ENCODE measurements at regions not wholly inside any gene's neighbourhood (a gene's known extent, or its start where the extent isn't known, plus 50 kb on each side); places are given as distances from the start of the nearest gene placed in this dataset.

GRCh38 chr4:66443008-66443407 is 772.7 kb upstream of the EPHA5 start:
- H3K27ac Mint-ChIP-seq (ENCODE audit: unreplicated experiment), result no peak overlapping the region
- peaks cover 1% of the 10 kb centered on the region for H3K27me3 Mint-ChIP-seq (ENCODE audit: unreplicated experiment)
- no peak overlapping the region for H3K4me3 Mint-ChIP-seq (ENCODE audit: unreplicated experiment)
- no peak for DNase-seq
- peaks cover 7% of the 10 kb centered on the region for H3K4me1 Mint-ChIP-seq (ENCODE audit: low read depth, unreplicated experiment)
- peaks cover 2% of the 10 kb centered on the region for H3K9me3 Mint-ChIP-seq (ENCODE audit: unreplicated experiment)
- TF ChIP-seq CTCF (IDR thresholded peaks at IDR 0.05; ENCODE audit: partially characterized antibody, unreplicated experiment), result no peak
- H3K36me3 Mint-ChIP-seq (ENCODE audit: unreplicated experiment), result no peaks in the 10 kb centered on the region

- peaks cover 2% of the 10 kb centered on the region for H3K9me3 Mint-ChIP-seq (ENCODE audit: unreplicated experiment)
- no peak overlapping the region for H3K4me3 Mint-ChIP-seq (ENCODE audit: unreplicated experiment)
- TF ChIP-seq CTCF (IDR thresholded peaks at IDR 0.05; ENCODE audit: partially characterized antibody, unreplicated experiment), result no peak
- DNase-seq, result no peak
- peaks cover 9% of the 10 kb centered on the region for H3K4me1 Mint-ChIP-seq (ENCODE audit: low read depth, unreplicated experiment)
- H3K27ac Mint-ChIP-seq (ENCODE audit: unreplicated experiment), result no peak overlapping the region
- no peaks in the 10 kb centered on the region for H3K27me3 Mint-ChIP-seq (ENCODE audit: unreplicated experiment)
- no peaks in the 10 kb centered on the region for H3K36me3 Mint-ChIP-seq (ENCODE audit: unreplicated experiment)
Observed at GRCh38 chr4:66439508-66439907, 769.2 kb upstream of the EPHA5 start.

- Mint-ChIP-seq H3K36me3 (ENCODE audit: unreplicated experiment) (peaks cover 3% of the 10 kb centered on the region), H3K27me3 (ENCODE audit: unreplicated experiment) (no peaks in the 10 kb centered on the region), H3K27ac (ENCODE audit: unreplicated experiment) (no peak overlapping the region), H3K4me1 (ENCODE audit: low read depth, unreplicated experiment) (peaks cover 9% of the 10 kb centered on the region), H3K4me3 (ENCODE audit: unreplicated experiment) (no peak overlapping the region), H3K9me3 (ENCODE audit: unreplicated experiment) (peaks cover 2% of the 10 kb centered on the region)
- DNase-seq, result no peak
- no peak for TF ChIP-seq CTCF (IDR thresholded peaks at IDR 0.05; ENCODE audit: partially characterized antibody, unreplicated experiment)
Observed at GRCh38 chr4:66433706-66434105, 763.4 kb upstream of the EPHA5 start.

GRCh38 chr4:66430856-66431255 is 760.6 kb upstream of the EPHA5 start:
- no peaks in the 10 kb centered on the region for H3K9me3 Mint-ChIP-seq (ENCODE audit: unreplicated experiment)
- peaks cover 3% of the 10 kb centered on the region for H3K36me3 Mint-ChIP-seq (ENCODE audit: unreplicated experiment)
- H3K27me3 Mint-ChIP-seq (ENCODE audit: unreplicated experiment), result no peaks in the 10 kb centered on the region
- H3K4me3 Mint-ChIP-seq (ENCODE audit: unreplicated experiment), result no peak overlapping the region
- DNase-seq, result no peak
- TF ChIP-seq CTCF (IDR thresholded peaks at IDR 0.05; ENCODE audit: partially characterized antibody, unreplicated experiment), result no peak
- no peaks in the 10 kb centered on the region for H3K4me1 Mint-ChIP-seq (ENCODE audit: low read depth, unreplicated experiment)
- H3K27ac Mint-ChIP-seq (ENCODE audit: unreplicated experiment), result no peak overlapping the region

- Mint-ChIP-seq H3K36me3 (ENCODE audit: unreplicated experiment) (peaks cover 3% of the 10 kb centered on the region), H3K27ac (ENCODE audit: unreplicated experiment) (no peak overlapping the region), H3K27me3 (ENCODE audit: unreplicated experiment) (peaks cover 1% of the 10 kb centered on the region), H3K4me1 (ENCODE audit: low read depth, unreplicated experiment) (no peaks in the 10 kb centered on the region), H3K4me3 (ENCODE audit: unreplicated experiment) (no peak overlapping the region), H3K9me3 (ENCODE audit: unreplicated experiment) (no peaks in the 10 kb centered on the region)
- no peak for TF ChIP-seq CTCF (IDR thresholded peaks at IDR 0.05; ENCODE audit: partially characterized antibody, unreplicated experiment)
- no peak for DNase-seq
Observed at GRCh38 chr4:66429276-66429675, 759.0 kb upstream of the EPHA5 start.
